Progenitor cell of endocrine pancreas (in vitro differentiated cells): ENCODE measurements at regions not wholly inside any gene's neighbourhood (a gene's known extent, or its start where the extent isn't known, plus 50 kb on each side); places are given as distances from the start of the nearest gene placed in this dataset.

Experiments used
- DNase-seq: peaks from one replicate; pipeline ENCODE4 v3.0.0; 2021; ENCODE audit warnings: low spot score; ENCODE audit not compliant: unreplicated experiment
- H3K27ac Mint-ChIP-seq: 2 replicates; pipeline ENCODE4 v1.8.0; 2021; ENCODE audit warnings: mild to moderate bottlenecking, moderate library complexity, mixed read lengths
- H3K27me3 Mint-ChIP-seq: 2 replicates; pipeline ENCODE4 v1.8.0; 2021; ENCODE audit warnings: mixed read lengths
- H3K36me3 Mint-ChIP-seq: 2 replicates; pipeline ENCODE4 v1.8.0; 2022; ENCODE audit warnings: mixed read lengths; ENCODE audit not compliant: insufficient read depth
- H3K4me1 Mint-ChIP-seq: 2 replicates; pipeline ENCODE4 v1.8.0; 2021; ENCODE audit warnings: low read depth, mixed read lengths
- H3K4me3 Mint-ChIP-seq: 2 replicates; pipeline ENCODE4 v1.8.0; 2021; ENCODE audit warnings: low read depth, mild to moderate bottlenecking, moderate library complexity, mixed read lengths
- H3K9me3 Mint-ChIP-seq: 2 replicates; pipeline ENCODE4 v1.8.0; 2021; ENCODE audit warnings: low read depth, mixed read lengths
- TF ChIP-seq, protein P1 (sequence below): fragments of 200-600 bp; sonication (generic); IDR thresholded peaks from one replicate; pipeline ENCODE4 v1.5.0; 2021; ENCODE audit warnings: antibody characterized with exemption, mild to moderate bottlenecking; ENCODE audit not compliant: unreplicated experiment

DNA sequence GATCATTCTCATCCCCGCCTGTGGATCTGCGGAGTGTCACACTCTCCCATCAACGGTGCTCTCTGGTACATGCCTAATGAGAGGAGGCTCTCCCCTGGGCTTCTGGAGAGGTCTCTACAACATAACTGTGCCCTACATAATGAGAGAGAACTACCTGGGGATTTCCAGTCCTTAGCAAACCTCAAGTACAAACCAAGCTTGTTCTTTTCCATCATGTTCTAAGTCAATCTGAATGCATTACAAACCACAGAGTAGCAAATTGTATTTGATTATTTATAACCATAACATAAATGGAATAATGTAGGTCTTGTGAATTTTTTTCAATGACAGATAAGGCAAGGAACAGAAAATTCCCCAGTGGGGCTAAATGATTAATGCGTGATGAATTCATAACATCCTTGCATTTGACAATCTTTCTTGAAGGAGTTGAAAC is 412.4 kb upstream of the NRP1 start:
- TF ChIP-seq, protein P1, sequence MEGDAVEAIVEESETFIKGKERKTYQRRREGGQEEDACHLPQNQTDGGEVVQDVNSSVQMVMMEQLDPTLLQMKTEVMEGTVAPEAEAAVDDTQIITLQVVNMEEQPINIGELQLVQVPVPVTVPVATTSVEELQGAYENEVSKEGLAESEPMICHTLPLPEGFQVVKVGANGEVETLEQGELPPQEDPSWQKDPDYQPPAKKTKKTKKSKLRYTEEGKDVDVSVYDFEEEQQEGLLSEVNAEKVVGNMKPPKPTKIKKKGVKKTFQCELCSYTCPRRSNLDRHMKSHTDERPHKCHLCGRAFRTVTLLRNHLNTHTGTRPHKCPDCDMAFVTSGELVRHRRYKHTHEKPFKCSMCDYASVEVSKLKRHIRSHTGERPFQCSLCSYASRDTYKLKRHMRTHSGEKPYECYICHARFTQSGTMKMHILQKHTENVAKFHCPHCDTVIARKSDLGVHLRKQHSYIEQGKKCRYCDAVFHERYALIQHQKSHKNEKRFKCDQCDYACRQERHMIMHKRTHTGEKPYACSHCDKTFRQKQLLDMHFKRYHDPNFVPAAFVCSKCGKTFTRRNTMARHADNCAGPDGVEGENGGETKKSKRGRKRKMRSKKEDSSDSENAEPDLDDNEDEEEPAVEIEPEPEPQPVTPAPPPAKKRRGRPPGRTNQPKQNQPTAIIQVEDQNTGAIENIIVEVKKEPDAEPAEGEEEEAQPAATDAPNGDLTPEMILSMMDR = no peak
- H3K4me3 Mint-ChIP-seq = no peak overlapping the region
- no peaks in the 10 kb centered on the region for H3K36me3 Mint-ChIP-seq
- no peaks in the 10 kb centered on the region for H3K4me1 Mint-ChIP-seq
- no peak for DNase-seq
- H3K27ac Mint-ChIP-seq = no peak overlapping the region
- H3K27me3 Mint-ChIP-seq = no peaks in the 10 kb centered on the region
- no peaks in the 10 kb centered on the region for H3K9me3 Mint-ChIP-seq

GRCh38 chr10:33746186-33746585 is 411.7 kb upstream of the NRP1 start:
- Mint-ChIP-seq H3K36me3 (no peaks in the 10 kb centered on the region), H3K27ac (no peak overlapping the region), H3K4me3 (no peak overlapping the region), H3K4me1 (no peaks in the 10 kb centered on the region), H3K27me3 (no peaks in the 10 kb centered on the region), H3K9me3 (no peaks in the 10 kb centered on the region)
- DNase-seq = no peak
- TF ChIP-seq, protein P1 = no peak

GRCh38 chr10:33743429-33743857 is 409.0 kb upstream of the NRP1 start:
- no peaks in the 10 kb centered on the region for H3K27me3 Mint-ChIP-seq
- DNase-seq = no peak
- TF ChIP-seq, protein P1 = no peak

DNA sequence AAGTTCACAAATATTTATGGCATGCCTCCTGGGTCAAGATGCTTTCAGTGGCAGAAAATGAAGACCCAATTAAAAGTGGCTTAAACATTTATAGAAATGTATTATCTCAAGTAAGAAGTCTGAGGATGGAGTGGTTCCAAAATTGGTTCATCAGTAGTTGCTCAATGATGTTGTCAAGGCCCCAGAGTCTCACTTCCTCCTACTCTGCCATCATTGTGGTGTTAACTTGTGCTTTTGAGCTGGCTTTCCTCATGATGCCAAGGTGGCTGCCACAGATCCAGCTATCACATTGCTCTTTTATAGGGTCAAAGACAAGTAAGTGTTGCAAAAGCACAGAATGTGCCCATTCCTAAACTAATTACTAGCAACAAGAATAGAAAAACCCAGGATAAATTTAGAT is 404.6 kb upstream of the NRP1 start:
- peaks cover 7% of the 10 kb centered on the region for H3K4me1 Mint-ChIP-seq
- no peak for DNase-seq
- no peaks in the 10 kb centered on the region for H3K9me3 Mint-ChIP-seq
- no peaks in the 10 kb centered on the region for H3K36me3 Mint-ChIP-seq
- TF ChIP-seq, protein P1 = no peak
- no peaks in the 10 kb centered on the region for H3K27me3 Mint-ChIP-seq
- no peak overlapping the region for H3K27ac Mint-ChIP-seq
- H3K4me3 Mint-ChIP-seq = no peak overlapping the region

More at GRCh38 chr10:33743429-33743857, 409.0 kb upstream of the NRP1 start:
- Mint-ChIP-seq H3K9me3 (no peaks in the 10 kb centered on the region), H3K27ac (no peak overlapping the region), H3K4me1 (no peaks in the 10 kb centered on the region), H3K4me3 (no peak overlapping the region), H3K36me3 (no peaks in the 10 kb centered on the region)

- H3K27ac Mint-ChIP-seq = peak overlapping the region; percentile 12
- no peaks in the 10 kb centered on the region for H3K9me3 Mint-ChIP-seq
- no peak overlapping the region for H3K4me3 Mint-ChIP-seq
- no peaks in the 10 kb centered on the region for H3K27me3 Mint-ChIP-seq
- TF ChIP-seq, protein P1 = no peak
- H3K36me3 Mint-ChIP-seq = no peaks in the 10 kb centered on the region
- H3K4me1 Mint-ChIP-seq = peaks cover 14% of the 10 kb centered on the region
- DNase-seq = no peak
These were observed 401.0 kb upstream of the NRP1 start for GRCh38 chr10:33735464-33735923.
